ENCODE measurements at regions not wholly inside any gene's neighbourhood (a gene's known extent, or its start where the extent isn't known, plus 50 kb on each side); places are given as distances from the start of the nearest gene placed in this dataset.

- TF ChIP-seq POLR2AphosphoS5 (IDR thresholded peaks at IDR 0.05) (no peak), CTCF (IDR thresholded peaks at IDR 0.05) (no peak), EP300 (IDR thresholded peaks at IDR 0.05) (no peak)
Observed at GRCh38 chr5:143929486-143929885, 117.5 kb downstream of the HMHB1 start.

All from suprapubic skin (tissue), 4 donors.